ENCODE measurements at regions not wholly inside any gene's neighbourhood (a gene's known extent, or its start where the extent isn't known, plus 50 kb on each side); places are given as distances from the start of the nearest gene placed in this dataset.

DNA sequence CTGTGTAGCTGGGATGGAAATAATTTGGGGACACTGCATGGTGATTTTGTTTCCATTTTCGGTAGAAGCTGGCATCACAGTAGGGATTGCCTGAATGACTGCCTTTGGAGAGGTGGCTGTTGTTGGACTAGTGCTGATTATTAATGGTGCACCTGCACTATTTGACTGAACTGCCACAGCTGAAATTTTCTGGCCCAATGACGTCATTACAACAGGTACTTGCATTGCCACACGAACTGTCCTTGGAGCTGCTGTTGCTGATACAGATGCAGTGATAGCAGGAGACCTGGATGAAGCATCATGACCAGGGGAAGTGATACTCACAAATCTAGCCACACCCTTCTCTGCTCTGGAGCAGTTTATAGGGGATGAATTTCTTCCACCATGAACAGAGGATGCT is 95.6 kb upstream of the FOXC1 start:
- DNase-seq (ENCODE audit: low spot score) = no peak

DNA sequence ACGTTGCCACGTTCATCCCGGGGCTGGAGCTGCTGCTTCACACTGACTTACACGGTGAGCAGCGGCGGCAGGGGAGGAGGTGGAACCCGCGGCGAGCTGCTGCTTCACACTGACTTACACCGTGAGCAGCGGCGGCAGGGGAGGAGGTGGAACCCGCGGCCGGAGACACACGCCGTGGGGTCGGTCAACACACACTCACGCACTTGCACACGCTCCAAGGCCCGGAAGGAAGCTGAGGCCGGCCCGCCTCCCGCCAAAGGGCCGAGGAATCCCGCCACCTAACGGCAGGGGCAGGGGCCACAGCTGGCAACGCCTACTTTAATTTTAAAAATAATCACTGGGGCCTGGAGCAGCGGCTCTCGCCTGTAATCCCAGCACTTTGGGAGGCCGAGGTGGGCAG is 94.4 kb upstream of the FOXC1 start:
- peak; percentile 57 for DNase-seq (ENCODE audit: low spot score)

DNA sequence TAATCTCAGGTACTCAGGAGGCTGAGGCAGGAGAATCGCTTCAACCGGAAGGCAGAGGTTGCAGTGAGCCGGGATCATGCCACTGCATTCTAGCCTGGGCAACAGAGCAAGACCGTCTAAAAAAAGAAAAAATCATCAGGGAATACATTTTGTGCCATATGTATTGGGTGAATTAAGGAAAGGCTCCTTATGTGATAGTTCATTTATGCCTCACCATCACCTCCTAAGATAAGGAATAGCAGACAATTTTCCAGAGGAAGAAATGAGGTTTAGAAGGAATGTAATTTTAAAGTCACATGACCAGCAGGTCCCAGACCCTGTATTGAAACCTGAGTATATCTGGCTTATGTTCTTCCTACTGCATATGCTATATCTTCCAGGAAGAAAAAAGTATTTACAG is 93.9 kb upstream of the FOXC1 start:
- no peak for DNase-seq (ENCODE audit: low spot score)

DNA sequence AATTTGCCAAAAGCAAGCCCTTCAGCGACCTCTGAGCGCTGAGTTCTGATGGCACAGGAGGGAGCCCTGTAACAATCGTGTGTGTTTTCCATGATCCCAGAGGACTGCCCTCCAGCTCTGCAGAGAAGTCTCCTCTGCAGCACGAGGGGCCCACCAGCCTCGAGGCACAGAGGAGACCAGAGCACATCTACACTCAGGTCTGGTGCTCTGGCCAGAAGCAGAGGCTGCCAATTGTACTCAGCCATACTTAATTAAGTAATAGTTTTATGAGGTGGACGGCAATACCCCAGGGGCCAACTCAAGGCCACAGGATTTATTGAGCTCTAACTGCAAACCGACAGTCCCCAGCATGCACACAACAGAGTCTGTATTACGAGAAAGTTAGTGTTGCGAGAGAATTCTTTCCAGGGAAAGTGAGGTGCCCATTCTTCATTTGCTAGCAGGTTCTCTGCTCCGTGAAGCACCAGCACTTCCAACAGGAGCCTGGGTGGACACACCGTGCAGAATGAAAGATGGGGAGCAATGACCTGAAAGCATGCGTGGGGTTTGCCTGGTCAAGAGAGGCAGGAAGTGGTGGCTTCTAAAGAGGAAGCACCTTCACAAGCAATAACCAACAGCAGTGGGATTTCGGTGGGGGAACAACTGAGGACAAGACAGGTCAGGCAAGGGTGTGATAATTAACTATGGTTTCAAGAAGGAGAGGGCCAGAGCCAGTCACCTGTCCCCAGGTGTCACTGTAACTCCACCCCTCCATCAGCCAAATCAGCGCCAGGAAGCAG is 92.8 kb upstream of the FOXC1 start:
- DNase-seq (ENCODE audit: low spot score) = no peak

DNA sequence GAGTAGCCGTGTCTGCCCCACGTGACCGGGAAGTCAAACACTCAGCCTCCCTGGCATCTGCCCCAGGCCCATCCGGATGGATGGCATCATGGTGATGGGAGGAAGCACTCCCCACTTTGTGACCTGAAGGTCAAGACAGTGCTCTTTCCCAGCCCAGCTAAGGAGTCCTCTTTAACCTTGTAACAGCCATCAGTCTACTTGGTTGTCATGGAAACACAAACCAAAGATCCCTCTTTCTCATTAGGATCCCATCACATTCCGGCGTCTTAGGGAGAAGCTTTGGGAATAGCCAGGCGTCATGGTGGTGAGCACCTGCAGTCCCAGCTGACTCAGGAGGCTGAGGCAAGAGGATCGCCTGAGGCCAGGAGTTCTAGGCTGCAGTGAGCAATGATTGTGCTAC is 90.9 kb upstream of the FOXC1 start:
- DNase-seq (ENCODE audit: low spot score) = no peak

DNA sequence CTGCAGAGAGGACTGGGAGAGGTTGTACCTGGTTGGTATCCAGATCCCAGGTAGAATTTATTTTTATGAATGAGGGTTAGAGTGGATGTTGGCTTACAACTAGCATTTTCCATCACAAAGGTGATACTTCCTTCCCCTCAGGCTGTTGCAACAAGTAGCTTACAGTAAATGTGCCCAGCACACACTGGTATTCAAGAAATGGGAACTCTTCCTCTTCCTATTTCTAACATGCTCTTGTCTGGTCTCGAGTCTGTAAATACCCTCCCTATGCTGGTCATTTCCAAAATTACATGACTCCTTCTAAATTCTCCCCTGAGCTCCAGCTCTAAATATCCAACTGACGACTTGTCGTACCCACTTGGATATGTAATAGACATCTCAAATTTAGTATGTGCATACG is 90.1 kb upstream of the FOXC1 start:
- no peak for DNase-seq (ENCODE audit: low spot score)

DNA sequence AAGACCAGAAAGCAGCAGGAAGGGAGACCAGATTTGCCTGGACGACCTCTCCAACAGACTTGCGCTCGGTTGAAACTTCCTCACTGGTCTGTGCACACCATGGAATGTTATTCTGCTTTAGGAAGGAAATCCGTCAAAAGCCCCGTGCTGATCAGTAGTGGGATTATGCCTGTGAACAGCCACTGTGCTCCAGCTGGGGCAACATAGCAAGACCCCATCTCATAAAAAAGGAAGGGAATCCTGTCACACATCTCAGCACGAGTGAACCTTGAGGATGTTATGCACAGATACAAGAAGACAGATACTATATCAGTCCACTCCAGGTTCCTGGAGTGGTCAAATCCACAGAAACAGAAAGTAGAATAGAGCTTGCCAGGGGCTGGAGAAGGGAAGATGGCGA is 86.9 kb upstream of the FOXC1 start:
- no peak for DNase-seq (ENCODE audit: low spot score)

DNA sequence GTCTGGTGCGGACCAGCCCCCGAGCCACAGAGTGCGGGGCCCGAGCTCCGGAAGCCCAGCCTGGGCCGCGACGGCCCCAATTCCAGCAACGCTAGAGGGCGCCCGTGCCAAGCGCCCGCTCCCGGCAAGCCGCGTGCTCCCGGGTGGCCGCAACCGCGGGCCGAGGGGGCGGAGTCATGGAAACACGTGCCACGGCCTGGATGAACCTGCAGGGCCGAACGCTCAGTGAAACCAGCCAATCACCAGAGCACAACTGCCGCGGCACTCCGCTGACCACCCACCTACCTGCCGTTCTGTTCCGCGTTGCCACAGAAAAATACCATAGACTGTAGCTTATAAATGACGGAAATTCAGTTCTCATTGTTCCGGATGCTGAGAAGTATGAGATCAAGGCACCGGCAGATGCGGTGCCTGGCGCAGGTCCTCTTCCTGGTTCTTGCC is 85.7 kb upstream of the FOXC1 start:
- peak; percentile 91 for DNase-seq (ENCODE audit: low spot score)

DNA sequence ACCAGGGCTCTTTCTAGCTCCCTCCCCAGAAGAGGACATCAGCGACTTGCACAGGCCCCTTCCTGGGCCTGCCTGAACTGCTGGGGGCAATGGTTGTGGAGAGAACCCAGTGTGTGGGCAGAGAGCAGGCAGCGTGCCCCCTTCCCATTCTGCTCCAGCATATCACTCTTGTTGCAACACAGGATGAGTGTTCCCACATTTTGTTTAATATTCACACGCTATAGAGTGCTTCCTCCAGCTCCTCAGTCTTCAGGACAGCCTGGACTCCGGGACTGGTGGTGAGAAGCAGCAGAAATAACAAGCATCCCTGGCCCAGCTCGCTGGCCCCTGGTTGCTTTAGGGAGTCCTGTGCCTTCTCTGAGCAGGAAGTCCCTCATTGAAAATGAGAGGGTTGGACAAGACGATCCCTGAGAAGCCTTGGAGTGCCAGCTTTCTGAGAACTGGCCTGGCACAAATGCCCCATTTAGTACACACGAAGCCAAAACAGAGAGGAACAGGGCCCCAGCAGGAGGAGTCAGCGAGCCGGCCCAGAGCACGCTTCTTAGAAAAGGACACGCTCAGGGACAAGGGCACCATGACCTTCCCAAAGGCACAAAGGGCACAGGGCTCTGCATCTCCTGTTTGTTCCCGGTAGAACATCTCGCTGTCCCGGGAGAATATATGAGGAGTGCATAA is 84.2 kb upstream of the FOXC1 start:
- no peak for DNase-seq (ENCODE audit: low spot score)

DNA sequence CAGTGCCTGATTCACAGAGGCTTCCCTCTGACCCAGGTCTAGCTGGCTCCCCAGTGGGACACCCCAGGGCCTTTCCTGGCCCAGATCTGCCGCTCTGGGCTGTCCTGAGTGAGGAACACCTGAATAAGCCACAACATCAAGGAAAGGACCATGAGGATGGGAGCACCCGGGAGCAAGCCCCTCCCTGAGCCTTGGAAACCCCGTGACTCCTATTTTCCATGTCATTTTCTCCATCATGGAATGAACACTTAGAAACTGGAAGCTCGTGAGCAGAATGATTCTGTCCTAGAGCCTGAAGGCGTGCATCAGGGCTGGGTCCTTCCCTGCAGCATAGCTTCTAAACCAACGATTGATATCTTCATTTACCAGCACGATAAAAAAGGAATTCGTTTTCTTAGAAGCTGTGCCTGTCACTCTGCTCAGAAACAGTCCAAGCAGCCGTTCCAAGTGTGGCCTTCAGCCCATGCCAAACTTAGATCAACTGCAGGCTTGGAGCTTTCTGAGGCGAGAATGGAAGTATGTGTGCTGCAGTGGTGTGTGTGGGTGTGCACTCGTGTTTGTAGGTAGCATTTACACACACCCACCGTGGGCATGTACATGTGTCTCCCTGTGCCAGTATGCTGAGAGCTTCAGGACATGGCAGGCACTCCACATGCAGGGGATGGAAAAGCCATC is 83.2 kb upstream of the FOXC1 start:
- no peak for DNase-seq (ENCODE audit: low spot score)

DNA sequence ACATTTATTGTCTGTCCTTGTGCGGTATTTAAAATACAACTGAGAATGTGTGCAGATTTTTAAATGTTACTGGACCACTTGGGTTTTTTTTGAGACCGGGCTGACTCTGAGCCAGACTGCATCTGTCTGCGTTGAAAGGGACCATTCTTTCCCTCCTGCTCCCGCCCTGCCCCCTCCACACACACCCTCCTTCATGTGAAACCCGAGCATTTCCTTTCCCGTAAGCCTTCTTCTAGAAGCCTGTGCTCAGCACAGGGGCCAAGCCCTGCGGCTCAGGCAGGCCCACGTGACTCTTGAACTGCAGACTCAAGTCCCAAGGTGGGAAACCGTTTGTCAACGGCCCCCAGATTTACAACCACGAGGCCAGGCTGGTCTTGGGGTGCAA is 82.7 kb upstream of the FOXC1 start:
- DNase-seq (ENCODE audit: low spot score) = no peak

DNA sequence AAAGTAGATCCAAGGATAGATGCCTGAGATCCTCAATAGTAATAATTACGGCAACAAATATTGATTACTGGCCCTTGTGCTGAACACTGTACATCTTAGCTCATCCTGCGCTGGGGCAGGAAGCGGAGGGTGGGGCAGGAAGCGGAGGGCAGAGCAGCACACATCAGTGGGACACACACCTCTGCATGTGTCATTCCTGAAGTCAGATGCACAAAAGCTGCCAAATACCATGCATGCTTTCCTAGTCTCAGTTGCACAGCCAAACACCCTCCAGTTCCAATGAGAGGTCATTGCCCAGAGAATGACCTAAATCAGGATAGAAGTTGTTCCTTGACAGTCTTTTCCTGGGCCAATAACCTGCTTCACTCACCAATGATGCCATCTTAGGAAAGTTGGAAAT is 74.4 kb upstream of the FOXC1 start:
- DNase-seq (ENCODE audit: low spot score) = no peak

DNA sequence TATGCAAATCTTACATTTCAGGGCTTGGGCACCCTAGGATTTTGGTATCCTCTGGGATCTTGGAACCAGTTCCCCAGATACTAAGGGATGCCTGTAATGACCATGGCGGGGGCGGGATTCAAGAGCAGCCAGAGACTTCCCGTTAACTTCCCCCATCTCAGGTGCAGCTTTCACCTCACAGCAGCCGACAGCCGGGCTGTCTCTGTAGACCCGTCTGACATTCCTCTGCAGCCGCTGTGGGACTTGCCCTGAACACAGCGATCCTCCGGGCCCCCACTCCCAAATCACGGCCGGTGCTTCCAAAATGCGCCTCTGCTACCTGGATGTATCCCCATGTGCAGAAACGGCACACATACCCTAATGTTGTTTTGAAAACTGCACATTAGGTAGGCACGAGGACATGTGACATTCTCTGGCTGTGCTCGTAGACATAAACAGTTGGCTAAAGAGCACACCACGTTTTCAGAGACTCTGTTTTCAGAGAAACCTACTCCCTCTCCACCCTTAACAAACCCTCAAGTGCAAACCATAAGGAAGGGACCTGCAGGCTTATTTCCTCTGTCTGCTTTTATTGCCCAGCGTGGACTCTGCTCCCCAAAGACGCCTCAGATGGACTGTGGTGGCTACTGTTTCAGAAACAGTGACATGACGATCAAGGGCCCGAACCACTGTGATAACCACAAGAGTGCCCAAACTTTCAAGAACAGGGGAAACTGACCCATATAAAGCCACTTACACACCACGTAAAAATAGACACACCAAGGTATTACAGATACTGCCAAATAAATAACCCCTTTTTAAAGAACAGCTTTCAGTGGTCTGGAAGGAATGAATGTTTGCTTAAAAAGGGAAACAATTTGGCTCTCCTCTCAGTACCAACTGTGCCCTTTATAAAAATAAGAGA is 72.9 kb upstream of the FOXC1 start:
- no peak for DNase-seq (ENCODE audit: low spot score)

DNA sequence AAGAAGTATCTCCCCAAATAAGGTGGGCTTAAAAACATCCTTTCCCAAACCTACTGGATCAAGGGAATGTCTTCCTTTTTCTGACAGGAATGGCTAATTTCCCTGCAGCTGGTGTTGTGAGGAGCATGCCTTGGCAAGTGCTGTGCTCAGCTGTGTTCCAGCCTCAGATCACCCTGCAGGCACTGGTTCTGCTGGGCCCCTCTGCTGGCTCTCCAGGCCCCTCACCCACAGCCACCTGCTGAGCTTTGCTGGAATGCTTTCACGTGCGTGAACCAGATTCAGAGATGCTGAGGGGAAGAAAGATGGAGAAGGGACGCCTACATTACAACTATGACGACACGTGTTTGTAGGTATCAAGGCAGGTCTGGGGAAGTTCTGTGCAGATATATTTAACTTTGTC is 71.3 kb upstream of the FOXC1 start:
- DNase-seq (ENCODE audit: low spot score) = no peak

DNA sequence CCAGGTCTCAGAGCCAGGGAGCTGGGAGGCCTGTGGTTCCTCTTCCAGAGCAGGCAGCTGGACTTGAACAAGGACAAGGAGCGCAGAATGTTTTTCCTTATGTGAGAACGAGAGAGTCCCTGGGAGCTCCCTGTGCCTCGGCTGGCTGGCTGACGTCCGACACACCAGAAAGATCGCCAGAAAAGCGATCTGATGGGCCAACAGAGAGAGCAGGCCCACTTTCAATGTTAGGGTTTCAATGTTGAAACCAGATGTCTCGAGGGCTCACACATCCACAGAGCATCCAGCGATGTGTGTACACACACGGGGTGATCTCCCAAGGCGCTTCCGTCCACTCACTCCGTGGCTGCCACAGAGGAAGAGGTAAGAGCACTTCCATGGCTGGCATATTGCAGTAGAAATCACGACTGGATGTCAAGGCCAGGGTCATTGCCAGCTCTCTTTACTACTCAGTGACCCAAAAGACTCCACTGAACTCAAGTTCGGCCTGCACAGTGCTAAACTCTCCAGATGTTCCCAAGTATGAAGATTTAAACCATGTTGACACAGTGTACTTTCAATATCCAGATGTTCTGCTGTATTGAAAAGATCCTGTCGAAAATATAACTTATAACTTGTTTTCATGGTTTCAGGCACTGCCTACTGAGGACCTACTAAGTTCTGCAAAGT is 70.8 kb upstream of the FOXC1 start:
- DNase-seq (ENCODE audit: low spot score) = no peak

DNA sequence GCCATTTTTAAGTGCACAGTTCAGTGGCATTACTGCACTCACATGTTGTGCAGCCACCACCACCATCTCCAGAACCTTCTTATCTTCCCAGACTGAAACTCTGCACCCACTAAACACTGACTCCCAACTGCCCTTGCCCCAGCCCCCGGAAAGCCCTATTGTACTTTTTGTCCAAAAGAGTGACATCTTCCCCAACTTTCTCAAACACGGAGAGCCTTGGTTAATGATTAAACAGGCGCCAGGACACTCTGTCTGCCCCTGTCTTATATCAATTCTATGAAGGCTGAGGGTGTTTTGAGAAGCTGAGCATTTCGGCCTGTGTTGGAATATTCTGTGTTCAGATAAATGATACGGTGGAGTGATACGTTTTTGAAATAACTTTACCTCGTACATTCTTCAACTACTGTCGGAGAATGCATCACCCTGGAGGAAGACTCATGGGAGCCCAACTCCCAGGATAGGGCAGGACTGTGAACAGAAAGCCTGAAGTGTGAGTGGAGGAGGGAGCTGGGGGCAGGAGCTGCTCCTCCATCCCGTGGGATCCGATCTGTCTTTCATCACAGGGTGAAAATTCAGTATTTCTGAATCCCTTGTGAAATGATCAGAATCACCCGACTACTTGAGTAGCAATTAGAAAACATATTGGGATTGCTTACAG is 68.7 kb upstream of the FOXC1 start:
- DNase-seq (ENCODE audit: low spot score) = no peak

DNA sequence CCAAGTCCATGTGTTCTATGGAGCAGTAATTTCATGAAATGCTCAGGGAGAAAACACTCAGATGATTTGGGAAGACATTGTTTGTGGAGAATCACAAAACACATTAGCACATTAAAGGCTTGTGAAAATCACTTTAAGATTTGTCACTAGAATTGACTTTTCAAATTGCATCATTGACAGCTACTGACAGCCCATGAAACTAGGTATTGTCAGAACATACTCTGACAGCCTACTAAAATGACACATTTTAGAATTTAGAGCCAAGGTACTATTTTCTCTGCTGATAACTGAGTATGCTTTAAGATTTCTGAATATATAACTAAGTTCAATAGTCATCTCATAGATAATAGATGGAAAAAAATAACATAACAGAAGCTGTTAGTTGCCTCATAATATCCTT is 67.4 kb upstream of the FOXC1 start:
- DNase-seq (ENCODE audit: low spot score) = no peak

DNA sequence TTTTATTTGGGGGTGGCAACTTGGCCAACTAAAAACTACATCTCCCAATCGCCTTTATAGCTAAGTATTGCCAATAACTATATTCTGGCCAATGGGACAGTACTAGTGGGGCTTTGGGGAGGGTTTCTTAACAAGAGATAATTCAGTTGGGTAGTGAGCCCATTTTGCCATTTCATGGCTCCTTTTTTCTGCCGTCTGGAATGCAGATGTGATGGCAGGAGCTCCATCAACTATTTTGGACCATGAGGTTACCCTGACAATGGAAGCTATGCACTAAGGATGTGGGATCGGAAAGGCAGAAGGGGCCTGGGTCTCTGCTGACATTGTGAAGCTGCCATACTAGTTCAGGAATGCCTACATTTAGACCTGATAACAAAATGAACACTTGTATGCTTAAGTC is 67.0 kb upstream of the FOXC1 start:
- DNase-seq (ENCODE audit: low spot score) = no peak

DNA sequence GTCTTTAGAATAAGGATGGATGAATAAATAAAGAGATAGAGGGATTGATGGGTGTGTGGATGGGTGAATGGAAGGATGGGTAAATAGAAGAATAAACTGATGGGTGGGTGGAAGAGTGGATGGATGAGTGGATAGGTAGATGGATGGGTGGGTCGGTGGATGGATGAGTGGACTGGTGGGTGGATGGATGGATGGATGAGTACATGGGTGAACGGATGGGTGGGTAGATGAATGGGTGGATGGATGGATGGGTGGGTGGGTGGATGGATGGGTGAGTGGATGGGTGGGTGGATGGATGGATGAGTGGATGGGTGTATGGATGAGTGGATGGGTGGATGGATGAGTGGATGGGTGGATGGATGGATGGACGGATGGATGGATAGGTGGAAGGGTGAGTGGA is 65.7 kb upstream of the FOXC1 start:
- no peak for DNase-seq (ENCODE audit: low spot score)

DNA sequence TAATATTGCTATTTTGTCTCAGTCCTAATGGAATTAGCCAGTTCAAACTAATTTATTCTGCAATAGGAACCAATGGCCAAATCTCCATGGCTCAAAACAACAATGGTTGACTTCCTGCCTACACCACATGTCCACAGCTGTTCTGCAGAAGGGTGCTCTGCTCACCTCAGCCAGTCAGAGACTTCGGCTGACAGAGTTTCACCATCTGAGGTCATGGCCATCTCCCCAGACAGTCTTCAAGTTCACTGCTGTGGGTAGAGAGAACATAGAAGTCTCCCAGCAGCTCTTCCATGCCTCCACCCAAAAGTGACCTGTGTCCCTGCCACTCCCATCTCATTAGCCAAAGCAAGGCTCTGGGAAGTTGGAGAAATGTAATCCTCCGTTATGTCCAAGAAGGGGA is 65.1 kb upstream of the FOXC1 start:
- DNase-seq (ENCODE audit: low spot score) = no peak
